Astrocyte (in vitro differentiated cells and primary cell): ENCODE measurements at regions not wholly inside any gene's neighbourhood (a gene's known extent, or its start where the extent isn't known, plus 50 kb on each side); places are given as distances from the start of the nearest gene placed in this dataset.

Source experiments
- DNase-seq: peaks from one replicate; pipeline ENCODE4 v3.0.0-alpha.2; 2010; ENCODE audit warnings: low read depth
- FAIRE-seq: peaks from 2 replicates; lab custom pipeline; 2011; peaks lifted over from hg19 to GRCh38; lab: Jason Lieb, UNC
- H2AFZ ChIP-seq: 2 replicates; pipeline ENCODE4 v1.6.0; 2012; ENCODE audit warnings: low read depth, low read length, inconsistent platforms
- H3K27ac ChIP-seq: 2 replicates; pipeline ENCODE4 v1.5.1; 2011; ENCODE audit warnings: low read depth, low read length, inconsistent platforms
- H3K27me3 ChIP-seq: 2 replicates; pipeline ENCODE4 v1.6.0; 2011; ENCODE audit warnings: low read length, inconsistent platforms; ENCODE audit not compliant: insufficient read depth
- H3K36me3 ChIP-seq: 2 replicates; pipeline ENCODE4 v1.5.1; 2011; ENCODE audit warnings: low read length, inconsistent platforms; ENCODE audit not compliant: insufficient read depth
- H3K4me1 ChIP-seq: 2 replicates; pipeline ENCODE4 v1.5.1; 2011; ENCODE audit warnings: low read length, inconsistent platforms; ENCODE audit not compliant: insufficient read depth
- H3K4me2 ChIP-seq: 2 replicates; pipeline ENCODE4 v1.6.0; 2012; ENCODE audit warnings: low read length, inconsistent platforms
- H3K4me3 ChIP-seq: 2 replicates; pipeline ENCODE4 v1.5.1; 2011; ENCODE audit warnings: low read depth, mild to moderate bottlenecking, low read length, inconsistent platforms; ENCODE audit not compliant: insufficient read depth
- H3K79me2 ChIP-seq: 2 replicates; pipeline ENCODE4 v1.6.0; 2012; ENCODE audit warnings: mild to moderate bottlenecking, low read length, inconsistent platforms; ENCODE audit not compliant: insufficient read depth
- H3K9ac ChIP-seq: 2 replicates; pipeline ENCODE4 v1.6.0; 2012; ENCODE audit warnings: mild to moderate bottlenecking, low read length, inconsistent platforms
- H3K9me3 ChIP-seq: 2 replicates; pipeline ENCODE4 v1.5.1; 2012; ENCODE audit warnings: low read depth, mild to moderate bottlenecking, low read length, inconsistent platforms; ENCODE audit not compliant: insufficient read depth
- H4K20me1 ChIP-seq: 2 replicates; pipeline ENCODE4 v1.6.0; 2012; ENCODE audit warnings: low read length, inconsistent platforms; ENCODE audit not compliant: insufficient read depth
- H3K27ac Mint-ChIP-seq: one replicate; pipeline ENCODE4 v1.8.0; 2021; ENCODE audit warnings: mild to moderate bottlenecking, mixed read lengths; ENCODE audit not compliant: unreplicated experiment
- H3K27me3 Mint-ChIP-seq: one replicate; pipeline ENCODE4 v1.8.0; 2021; ENCODE audit warnings: low read depth, mixed read lengths; ENCODE audit not compliant: unreplicated experiment
- H3K36me3 Mint-ChIP-seq: one replicate; pipeline ENCODE4 v1.8.0; 2021; ENCODE audit warnings: low read depth, mixed read lengths; ENCODE audit not compliant: unreplicated experiment
- H3K4me1 Mint-ChIP-seq: one replicate; pipeline ENCODE4 v1.8.0; 2021; ENCODE audit warnings: low read depth, mixed read lengths; ENCODE audit not compliant: unreplicated experiment
- H3K4me3 Mint-ChIP-seq: one replicate; pipeline ENCODE4 v1.8.0; 2021; ENCODE audit warnings: mild to moderate bottlenecking, moderate library complexity, mixed read lengths; ENCODE audit not compliant: unreplicated experiment
- H3K9me3 Mint-ChIP-seq: one replicate; pipeline ENCODE4 v1.8.0; 2021; ENCODE audit warnings: mild to moderate bottlenecking, mixed read lengths; ENCODE audit not compliant: unreplicated experiment
- CTCF ChIP-seq: IDR thresholded peaks from 2 replicates; pipeline ENCODE4 v1.5.1; 2011; ENCODE audit warnings: low read depth, mild to moderate bottlenecking, inconsistent platforms, low read length, moderate library complexity; ENCODE audit not compliant: insufficient read depth
- EZH2 ChIP-seq: IDR thresholded peaks from 2 replicates; pipeline ENCODE4 v1.6.1; 2012; ENCODE audit warnings: mild to moderate bottlenecking, low read length, inconsistent platforms; ENCODE audit not compliant: insufficient read depth

DNA sequence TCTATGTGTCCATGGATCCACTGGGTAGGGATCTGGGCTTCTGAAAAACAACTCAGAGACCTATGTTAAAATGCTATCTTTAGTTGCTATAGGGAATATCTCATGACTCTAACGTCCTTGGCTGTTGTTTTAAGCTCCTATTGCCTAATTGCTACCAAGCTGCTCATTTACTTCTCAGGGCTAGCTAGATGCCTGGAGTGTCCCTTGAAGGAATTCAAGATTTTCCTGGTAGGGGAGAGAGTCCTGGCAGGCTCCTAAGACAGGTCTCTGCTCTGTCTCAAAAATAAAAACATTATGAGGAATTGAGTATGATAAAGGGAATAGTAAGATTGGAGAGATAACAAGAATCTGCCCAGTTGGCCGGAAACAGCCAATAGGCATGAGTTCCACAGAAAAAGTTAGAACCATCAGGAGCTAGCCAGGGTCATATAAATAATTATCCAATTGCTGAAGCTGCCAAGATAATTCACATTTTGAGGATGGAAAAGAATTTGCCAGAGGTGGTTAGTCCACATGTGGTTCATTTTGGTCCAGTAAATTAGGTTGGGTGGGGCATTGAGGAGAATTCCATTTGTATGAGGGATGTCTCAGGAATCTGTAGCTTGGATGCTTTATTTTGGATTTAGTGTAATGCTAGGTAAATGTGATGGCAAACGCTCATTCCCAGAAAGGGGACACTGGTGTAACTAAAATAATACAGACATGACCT, 362.7 kb upstream of the VSTM2A start:
- Mint-ChIP-seq H3K27me3 (no peaks in the 10 kb centered on the region), H3K9me3 (peaks cover 2% of the 10 kb centered on the region), H3K4me3 (no peak overlapping the region), H3K27ac (no peak overlapping the region), H3K4me1 (peaks cover 2% of the 10 kb centered on the region), H3K36me3 (no peaks in the 10 kb centered on the region)
- DNase-seq = no peak
- Histone ChIP-seq H3K4me2 (no peak overlapping the region), H3K27ac (no peak overlapping the region), H3K36me3 (no peaks in the 10 kb centered on the region), H3K9ac (no peak overlapping the region), H3K27me3 (no peaks in the 10 kb centered on the region), H3K79me2 (no peaks in the 10 kb centered on the region), H2AFZ (no peak overlapping the region), H4K20me1 (no peaks in the 10 kb centered on the region), H3K4me3 (no peak overlapping the region), H3K9me3 (peaks cover 2% of the 10 kb centered on the region), H3K4me1 (no peaks in the 10 kb centered on the region)
- FAIRE-seq = no peak
- TF ChIP-seq CTCF = no peak
- TF ChIP-seq EZH2 = no peak

GRCh38 chr7:54180796-54181195, 361.4 kb upstream of the VSTM2A start:
- H3K27ac ChIP-seq = no peak overlapping the region
- no peak overlapping the region for H2AFZ ChIP-seq
- no peaks in the 10 kb centered on the region for H3K79me2 ChIP-seq
- Mint-ChIP-seq H3K4me3 (no peak overlapping the region), H3K27ac (no peak overlapping the region), H3K36me3 (no peaks in the 10 kb centered on the region), H3K27me3 (no peaks in the 10 kb centered on the region), H3K4me1 (peaks cover 2% of the 10 kb centered on the region), H3K9me3 (peaks cover 4% of the 10 kb centered on the region)
- peaks cover 2% of the 10 kb centered on the region for H3K9me3 ChIP-seq
- no peaks in the 10 kb centered on the region for H3K4me1 ChIP-seq
- no peaks in the 10 kb centered on the region for H3K36me3 ChIP-seq
- TF ChIP-seq CTCF = no peak
- no peak for TF ChIP-seq EZH2
- no peak overlapping the region for H3K9ac ChIP-seq
- FAIRE-seq (no peak), DNase-seq (no peak)
- H3K4me3 ChIP-seq = no peak overlapping the region
- no peak overlapping the region for H3K4me2 ChIP-seq
- H3K27me3 ChIP-seq = no peaks in the 10 kb centered on the region
- H4K20me1 ChIP-seq = no peaks in the 10 kb centered on the region

DNA sequence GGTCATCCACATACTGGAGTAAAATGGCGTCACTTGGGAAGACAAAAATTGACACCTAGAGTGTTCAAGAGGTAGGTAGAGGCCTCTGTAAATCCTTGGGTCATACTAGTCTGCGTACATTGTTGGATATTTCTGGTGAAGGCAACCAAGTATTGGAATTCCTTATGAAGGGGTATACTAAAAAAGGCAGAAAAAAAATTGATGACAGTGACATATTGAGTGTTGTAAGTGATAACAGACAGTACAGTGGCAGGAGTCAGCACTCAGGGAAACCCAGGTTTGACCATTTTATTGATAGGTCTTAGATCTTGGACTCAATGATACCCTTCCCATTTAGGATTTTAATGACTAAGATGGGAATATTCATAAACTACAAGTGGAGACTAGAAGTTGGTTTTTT, 359.1 kb upstream of the VSTM2A start:
- FAIRE-seq (no peak), DNase-seq (no peak)
- H3K36me3 ChIP-seq = no peaks in the 10 kb centered on the region
- H3K27me3 ChIP-seq = no peaks in the 10 kb centered on the region
- H4K20me1 ChIP-seq = no peaks in the 10 kb centered on the region
- no peaks in the 10 kb centered on the region for H3K36me3 Mint-ChIP-seq
- no peak overlapping the region for H3K4me2 ChIP-seq
- H3K4me3 Mint-ChIP-seq = no peak overlapping the region
- peaks cover 2% of the 10 kb centered on the region for H3K9me3 ChIP-seq
- no peaks in the 10 kb centered on the region for H3K4me1 ChIP-seq
- no peak overlapping the region for H3K27ac ChIP-seq
- peaks cover 2% of the 10 kb centered on the region for H3K4me1 Mint-ChIP-seq
- no peaks in the 10 kb centered on the region for H3K79me2 ChIP-seq
- H3K27ac Mint-ChIP-seq = no peak overlapping the region
- H3K27me3 Mint-ChIP-seq = no peaks in the 10 kb centered on the region
- no peak overlapping the region for H2AFZ ChIP-seq
- no peak for TF ChIP-seq EZH2
- no peak for TF ChIP-seq CTCF
- H3K9ac ChIP-seq = no peak overlapping the region
- H3K9me3 Mint-ChIP-seq = peaks cover 4% of the 10 kb centered on the region
- no peak overlapping the region for H3K4me3 ChIP-seq
